Kidney (tissue), 13 donors: ENCODE measurements at regions not wholly inside any gene's neighbourhood (a gene's known extent, or its start where the extent isn't known, plus 50 kb on each side); places are given as distances from the start of the nearest gene placed in this dataset.

ENCODE experiments used
- DNase-seq, 5 donors: peaks; one replicate each; pipeline ENCODE4 v3.0.0-alpha.2; 2013 to 2020
- FAIRE-seq: peaks from 2 replicates; lab custom pipeline; 2012; peaks lifted over from hg19 to GRCh38; lab: Jason Lieb, UNC
- H3K27ac ChIP-seq, 2 donors: one replicate each; pipeline ENCODE4 v1.7.0; 2013; ENCODE audit warnings: low read depth in 2 of 2, low read length in 2 of 2, inconsistent platforms in 1 of 2
- H3K27me3 ChIP-seq: one replicate; pipeline ENCODE4 v1.7.1; 2013; ENCODE audit warnings: low read length, inconsistent platforms; ENCODE audit not compliant: control insufficient read depth, insufficient read depth
- H3K36me3 ChIP-seq, 3 donors: one replicate each; pipeline versions ENCODE4 v1.7.0 to v1.7.1; 2013; ENCODE audit warnings: low read length in 3 of 3, control low read depth in 1 of 3, inconsistent platforms in 1 of 3; ENCODE audit not compliant: insufficient read depth in 3 of 3, control insufficient read depth in 2 of 3
- H3K4me1 ChIP-seq, 3 donors: one replicate each; pipeline versions ENCODE4 v1.7.0 to v1.7.1; 2013; ENCODE audit warnings: low read length in 3 of 3, inconsistent platforms in 1 of 3, low read depth in 1 of 3; ENCODE audit not compliant: control insufficient read depth in 2 of 3, insufficient read depth in 2 of 3
- H3K4me3 ChIP-seq, 3 donors: one replicate each; pipeline versions ENCODE4 v1.7.0 to v1.8.1; 2013; ENCODE audit warnings: low read length in 3 of 3, control low read depth in 1 of 3, inconsistent platforms in 1 of 3
- H3K9ac ChIP-seq, 3 donors: one replicate each; pipeline versions ENCODE4 v1.7.0 to v1.7.1; 2013; ENCODE audit warnings: low read length in 3 of 3, control low read depth in 1 of 3, inconsistent platforms in 1 of 3
- H3K9me3 ChIP-seq, 3 donors: one replicate each; pipeline versions ENCODE4 v1.7.0 to v1.7.1; 2013; ENCODE audit warnings: low read length in 3 of 3, control low read depth in 1 of 3, inconsistent platforms in 1 of 3; ENCODE audit not compliant: control insufficient read depth in 2 of 3, insufficient read depth in 1 of 3
- CTCF ChIP-seq: IDR thresholded peaks from 3 replicates; pipeline ENCODE4 v1.5.1; 2012; ENCODE audit warnings: mild to moderate bottlenecking, moderate library complexity, borderline replicate concordance; ENCODE audit not compliant: insufficient read depth; ENCODE audit errors: extremely low read depth
- intact Hi-C: fragments of 100-400 bp; cut with DNase I; formaldehyde crosslinking; loops from one replicate; pipeline ENCODE4 v1.11.1; 2022
- donor health status: control.
- donor health status: control.
- donor health status: control.
- donor health status: control.
- donor health status: control.
- donor health status: DM: yes; HTN: yes; CAD: no.
- donor health status: Normal renal cell carcinoma (clear cell type).

GRCh38 chr1:232252546-232253118, 377.3 kb downstream of the SIPA1L2 start:
- H3K27me3 ChIP-seq = no peaks in the 10 kb centered on the region
- DNase-seq (no peak), FAIRE-seq (no peak)
- intact Hi-C loops = no loop called here
- H3K27ac ChIP-seq = no peak overlapping the region
- H3K36me3 ChIP-seq = no peaks in the 10 kb centered on the region
- no peak overlapping the region for H3K4me3 ChIP-seq
- TF ChIP-seq CTCF = no peak
- H3K9ac ChIP-seq = no peak overlapping the region
- H3K9me3 ChIP-seq = no peaks in the 10 kb centered on the region
- no peaks in the 10 kb centered on the region for H3K4me1 ChIP-seq

- H3K36me3 ChIP-seq = no peaks in the 10 kb centered on the region
- H3K4me3 ChIP-seq = no peak overlapping the region
- intact Hi-C loops = no loop called here
- no peak for TF ChIP-seq CTCF
- no peak overlapping the region for H3K27ac ChIP-seq
- no peaks in the 10 kb centered on the region for H3K4me1 ChIP-seq
- H3K9me3 ChIP-seq = no peaks in the 10 kb centered on the region
- FAIRE-seq (no peak), DNase-seq (no peak)
- H3K9ac ChIP-seq = no peak overlapping the region
- H3K27me3 ChIP-seq = no peaks in the 10 kb centered on the region
These were observed 379.1 kb downstream of the SIPA1L2 start for GRCh38 chr1:232250838-232251237.

GRCh38 chr1:232249861-232250777, 379.8 kb downstream of the SIPA1L2 start:
- Histone ChIP-seq H3K36me3 (no peaks in the 10 kb centered on the region), H3K9me3 (no peaks in the 10 kb centered on the region), H3K27me3 (no peaks in the 10 kb centered on the region), H3K4me1 (no peaks in the 10 kb centered on the region), H3K9ac (no peak overlapping the region), H3K27ac (no peak overlapping the region), H3K4me3 (no peak overlapping the region)
- no peak for TF ChIP-seq CTCF
- DNase-seq (no peak), FAIRE-seq (no peak)
- intact Hi-C loops = no loop called here
